Liver (tissue), 8 donors: ENCODE measurements at regions not wholly inside any gene's neighbourhood (a gene's known extent, or its start where the extent isn't known, plus 50 kb on each side); places are given as distances from the start of the nearest gene placed in this dataset.

Experiments
- DNase-seq: peaks from one replicate; pipeline ENCODE4 v3.0.0-alpha.2; 2017; ENCODE audit warnings: low spot score
- H3K27ac ChIP-seq, 2 donors: one replicate each; pipeline ENCODE4 v1.7.0; 2013; ENCODE audit warnings: inconsistent platforms in 2 of 2, low read length in 2 of 2, control low read depth in 1 of 2, low read depth in 1 of 2, mild to moderate bottlenecking in 1 of 2
- H3K27me3 ChIP-seq, 4 donors: one replicate each; pipeline versions ENCODE4 v1.6.1 to v1.7.0; 2013; ENCODE audit warnings: low read length in 3 of 4, inconsistent platforms in 1 of 4, mild to moderate bottlenecking in 1 of 4, moderate library complexity in 1 of 4; ENCODE audit not compliant: control insufficient read depth in 4 of 4, insufficient read depth in 4 of 4
- H3K36me3 ChIP-seq, 4 donors: one replicate each; pipeline versions ENCODE4 v1.6.1 to v1.7.0; 2013; ENCODE audit warnings: low read length in 3 of 4, mild to moderate bottlenecking in 3 of 4, low read depth in 1 of 4, moderate library complexity in 1 of 4; ENCODE audit not compliant: control insufficient read depth in 4 of 4, insufficient read depth in 3 of 4
- H3K4me1 ChIP-seq, 4 donors: one replicate each; pipeline versions ENCODE4 v1.6.1 to v1.7.0; 2013; ENCODE audit warnings: low read length in 3 of 4, mild to moderate bottlenecking in 3 of 4, moderate library complexity in 1 of 4; ENCODE audit not compliant: control insufficient read depth in 4 of 4, insufficient read depth in 4 of 4
- H3K4me3 ChIP-seq, 3 donors: one replicate each; pipeline versions ENCODE4 v1.6.1 to v1.7.0; 2013; ENCODE audit warnings: low read length in 3 of 3, control low read depth in 1 of 3, low read depth in 1 of 3, mild to moderate bottlenecking in 1 of 3
- H3K9ac ChIP-seq, 2 donors: one replicate each; pipeline ENCODE4 v1.7.0; 2013; ENCODE audit warnings: low read length in 2 of 2, mild to moderate bottlenecking in 2 of 2, moderate library complexity in 2 of 2, control low read depth in 1 of 2, low read depth in 1 of 2
- H3K9me3 ChIP-seq, 4 donors: one replicate each; pipeline versions ENCODE4 v1.6.1 to v1.7.0; 2013; ENCODE audit warnings: low read length in 3 of 4; ENCODE audit not compliant: control insufficient read depth in 4 of 4
- ATF3 ChIP-seq: IDR thresholded peaks from 2 replicates; pipeline ENCODE4 v1.6.1; 2016; ENCODE audit warnings: antibody characterized with exemption
- CTCF ChIP-seq: fragments of 150-350 bp; IDR thresholded peaks from 2 replicates; pipeline ENCODE4 v1.5.1; 2017; ENCODE audit warnings: improper control_type of control experiment, low read depth, low read length; ENCODE audit not compliant: missing input control
- EGR1 ChIP-seq, 2 donors: IDR thresholded peaks; 2 replicates each; pipeline ENCODE4 v1.6.1; 2016 to 2018; ENCODE audit warnings: antibody characterized with exemption in 2 of 2, low read depth in 2 of 2
- FOXA1 ChIP-seq: IDR thresholded peaks from 2 replicates; pipeline ENCODE4 v1.6.1; 2016; ENCODE audit warnings: antibody characterized with exemption
- FOXA2 ChIP-seq: IDR thresholded peaks from 2 replicates; pipeline ENCODE4 v1.6.1; 2016; ENCODE audit warnings: antibody characterized with exemption
- GABPA ChIP-seq, 2 donors: IDR thresholded peaks in 1 of 2; conservative IDR thresholded peaks in 1 of 2; 2 replicates each; pipeline ENCODE4 v1.6.1; 2016; ENCODE audit warnings: antibody characterized with exemption in 2 of 2, mild to moderate bottlenecking in 1 of 2, moderate library complexity in 1 of 2
- HNF4A ChIP-seq, 2 donors: conservative IDR thresholded peaks; 2 replicates each; pipeline ENCODE4 v1.6.1; 2016; ENCODE audit warnings: antibody characterized with exemption in 2 of 2, mild to moderate bottlenecking in 2 of 2
- HNF4G ChIP-seq: IDR thresholded peaks from 2 replicates; pipeline ENCODE4 v1.6.1; 2016; ENCODE audit warnings: antibody characterized with exemption
- JUND ChIP-seq, 2 donors: IDR thresholded peaks; 2 replicates each; pipeline ENCODE4 v1.6.1; 2016; ENCODE audit warnings: antibody characterized with exemption in 2 of 2
- MAX ChIP-seq: IDR thresholded peaks from 2 replicates; pipeline ENCODE4 v1.6.1; 2016; ENCODE audit warnings: antibody characterized with exemption
- NR2F2 ChIP-seq: IDR thresholded peaks from 2 replicates; pipeline ENCODE4 v1.6.1; 2016; ENCODE audit warnings: antibody characterized with exemption
- RAD21 ChIP-seq, 2 donors: IDR thresholded peaks; 2 replicates each; pipeline ENCODE4 v1.6.1; 2016; ENCODE audit warnings: antibody characterized with exemption in 2 of 2, mild to moderate bottlenecking in 2 of 2
- REST ChIP-seq: IDR thresholded peaks from 2 replicates; pipeline ENCODE4 v1.6.1; 2016; ENCODE audit warnings: antibody characterized with exemption, mild to moderate bottlenecking
- RXRA ChIP-seq, 2 donors: IDR thresholded peaks; 2 replicates each; pipeline ENCODE4 v1.6.1; 2017 to 2018; ENCODE audit warnings: antibody characterized with exemption in 2 of 2, mild to moderate bottlenecking in 1 of 2
- SP1 ChIP-seq: IDR thresholded peaks from 2 replicates; pipeline ENCODE4 v1.6.1; 2018; ENCODE audit warnings: antibody characterized with exemption, mild to moderate bottlenecking
- TAF1 ChIP-seq: conservative IDR thresholded peaks from 2 replicates; pipeline ENCODE4 v1.6.1; 2016; ENCODE audit warnings: antibody characterized with exemption, mild to moderate bottlenecking
- YY1 ChIP-seq: IDR thresholded peaks from 2 replicates; pipeline ENCODE4 v1.6.1; 2016; ENCODE audit warnings: antibody characterized with exemption, mild to moderate bottlenecking
- ZBTB33 ChIP-seq: IDR thresholded peaks from 2 replicates; pipeline ENCODE4 v1.6.1; 2016; ENCODE audit warnings: antibody characterized with exemption
- WGBS: extraction: QIAGEN DNeasy Blood & Tissue Kit; methylation state at CpG from one replicate; pipeline ENCODE4 v1.1.7; 2013; 5-methylcytosine and 5-hydroxymethylcytosine counted together
- donor health status: healthy.
- donor health status: healthy.
- donor health status: healthy.
- donor health status: healthy.
- donor health status: healthy.

- no peak for TF ChIP-seq FOXA1
- TF ChIP-seq FOXA2: no peak
- no peak for TF ChIP-seq ZBTB33
- TF ChIP-seq MAX: no peak
These were observed 59.3 kb upstream of the SLC24A4 start (continued) for GRCh38 chr14:92263681-92264080.

GRCh38 chr14:92264195-92264594 is 58.8 kb upstream of the SLC24A4 start:
- Histone ChIP-seq H3K4me3 (no peak overlapping the region), H3K9ac (no peak overlapping the region), H3K27me3 (no peaks in the 10 kb centered on the region), H3K4me1 (no peaks in the 10 kb centered on the region), H3K36me3 (no peaks in the 10 kb centered on the region), H3K27ac (no peak overlapping the region), H3K9me3 (no peaks in the 10 kb centered on the region)
- no peak for TF ChIP-seq EGR1 (IDR thresholded peaks at IDR 0.05; ENCODE audit: low read depth in 2 of 2)
- TF ChIP-seq REST: no peak
- TF ChIP-seq RAD21 (IDR thresholded peaks at IDR 0.05): no peak
- TF ChIP-seq YY1: no peak
- TF ChIP-seq HNF4G: no peak
- no peak for TF ChIP-seq FOXA2
- TF ChIP-seq FOXA1: no peak
- no peak for TF ChIP-seq RXRA (IDR thresholded peaks at IDR 0.05)
- TF ChIP-seq ATF3: no peak
- no peak for TF ChIP-seq GABPA (IDR thresholded peaks at IDR 0.05 in 1 of 2, conservative IDR thresholded peaks at IDR 0.05 in 1 of 2)
- no peak for TF ChIP-seq TAF1
- no peak for TF ChIP-seq NR2F2
- TF ChIP-seq ZBTB33: no peak
- TF ChIP-seq HNF4A (conservative IDR thresholded peaks at IDR 0.05): no peak
- TF ChIP-seq JUND (IDR thresholded peaks at IDR 0.05): no peak
- no peak for TF ChIP-seq MAX
- TF ChIP-seq CTCF: no peak
- no peak for TF ChIP-seq SP1
- WGBS: 52% methylated on average over 7 of the region's 7 CpGs
- DNase-seq: no peak
